Small intestine (tissue), 7 donors: ENCODE measurements at regions not wholly inside any gene's neighbourhood (a gene's known extent, or its start where the extent isn't known, plus 50 kb on each side); places are given as distances from the start of the nearest gene placed in this dataset.
A peak's percentile ranks its signal among the peaks of the same experiment; 100 is the strongest.

Experiments used
- DNase-seq, 2 donors: peaks; one replicate each; pipeline versions ENCODE4 v3.0.0 to v3.0.0-alpha.2; 2013
- FAIRE-seq: peaks from 2 replicates; lab custom pipeline; 2012; peaks lifted over from hg19 to GRCh38; lab: Jason Lieb, UNC
- H3K27ac ChIP-seq, 3 donors: one replicate each; pipeline ENCODE4 v1.5.1; 2013; ENCODE audit warnings: low read length in 2 of 3, mild to moderate bottlenecking in 2 of 3, control low read depth in 1 of 3, inconsistent platforms in 1 of 3, low read depth in 1 of 3, moderate library complexity in 1 of 3
- H3K27me3 ChIP-seq, 3 donors: one replicate each; pipeline ENCODE4 v1.6.1; 2013; ENCODE audit warnings: low read length in 3 of 3, inconsistent platforms in 1 of 3; ENCODE audit not compliant: control insufficient read depth in 3 of 3, insufficient read depth in 3 of 3
- H3K36me3 ChIP-seq, 3 donors: one replicate each; pipeline ENCODE4 v1.6.1; 2013; ENCODE audit warnings: low read length in 3 of 3, inconsistent platforms in 1 of 3, low read depth in 1 of 3, mild to moderate bottlenecking in 1 of 3, moderate library complexity in 1 of 3; ENCODE audit not compliant: control insufficient read depth in 3 of 3, insufficient read depth in 2 of 3
- H3K4me1 ChIP-seq, 3 donors: one replicate each; pipeline ENCODE4 v1.6.1; 2013; ENCODE audit warnings: low read length in 2 of 3, inconsistent platforms in 1 of 3, low read depth in 1 of 3, mild to moderate bottlenecking in 1 of 3, moderate library complexity in 1 of 3; ENCODE audit not compliant: control insufficient read depth in 3 of 3, insufficient read depth in 2 of 3
- H3K4me3 ChIP-seq, 3 donors: one replicate each; pipeline ENCODE4 v1.5.1; 2013; ENCODE audit warnings: low read length in 3 of 3, control low read depth in 1 of 3, inconsistent platforms in 1 of 3, low read depth in 1 of 3, mild to moderate bottlenecking in 1 of 3, moderate library complexity in 1 of 3
- H3K9me3 ChIP-seq, 2 donors: one replicate each; pipeline ENCODE4 v1.6.1; 2013; ENCODE audit warnings: low read depth in 1 of 2, low read length in 1 of 2; ENCODE audit not compliant: control insufficient read depth in 2 of 2, insufficient read depth in 1 of 2
- WGBS, 3 donors: extraction: QIAGEN DNeasy Blood & Tissue Kit; methylation state at CpG; one replicate each; pipeline ENCODE4 v1.1.7; 2013; 5-methylcytosine and 5-hydroxymethylcytosine counted together
- donor health status: healthy with polysubstance abuse.
- donor health status: control.
- donor health status: control.
- donor health status: Bipolar disorder and iron deficiency.
- donor health status: healthy.

GRCh38 chr4:20302336-20302735, 50.6 kb downstream of the SLIT2 start:
- H3K27me3 ChIP-seq, result no peaks in the 10 kb centered on the region
- FAIRE-seq (no peak), DNase-seq (no peak)
- no peak overlapping the region for H3K4me3 ChIP-seq
- 75 to 90% (median 86%) methylated on average over 2 of the region's 2 CpGs for WGBS, 3 donors
- no peaks in the 10 kb centered on the region for H3K36me3 ChIP-seq
- H3K9me3 ChIP-seq, result no peaks in the 10 kb centered on the region
- no peaks in the 10 kb centered on the region for H3K4me1 ChIP-seq
- no peak overlapping the region for H3K27ac ChIP-seq

- no peak overlapping the region for H3K27ac ChIP-seq
- H3K9me3 ChIP-seq, result no peaks in the 10 kb centered on the region
- WGBS, 3 donors, result 17 to 41% (median 38%) methylated on average over 2 of the region's 2 CpGs
- H3K4me1 ChIP-seq, result no peaks in the 10 kb centered on the region
- H3K27me3 ChIP-seq, result no peaks in the 10 kb centered on the region
- DNase-seq (no peak), FAIRE-seq (no peak)
- no peak overlapping the region for H3K4me3 ChIP-seq
- H3K36me3 ChIP-seq, result no peaks in the 10 kb centered on the region
Observed at GRCh38 chr4:20305976-20306375, 54.3 kb downstream of the SLIT2 start.

- DNase-seq, result no peak
- no peaks in the 10 kb centered on the region for H3K27me3 ChIP-seq
- H3K9me3 ChIP-seq, result no peaks in the 10 kb centered on the region
- no peaks in the 10 kb centered on the region for H3K36me3 ChIP-seq
- no peak overlapping the region for H3K27ac ChIP-seq
- no peaks in the 10 kb centered on the region for H3K4me1 ChIP-seq
- no peak for FAIRE-seq
- no peak overlapping the region for H3K4me3 ChIP-seq
- whole genome bisulfite sequencing, 3 donors, result 77 to 89% (median 80%) methylated on average over 2 of the region's 2 CpGs
Observed at GRCh38 chr4:20311856-20312255, 60.2 kb downstream of the SLIT2 start.

GRCh38 chr4:20313237-20314030, 61.7 kb downstream of the SLIT2 start:
- Histone ChIP-seq H3K4me3 (no peak overlapping the region), H3K4me1 (no peaks in the 10 kb centered on the region), H3K9me3 (no peaks in the 10 kb centered on the region), H3K27me3 (no peaks in the 10 kb centered on the region), H3K36me3 (no peaks in the 10 kb centered on the region), H3K27ac (no peak overlapping the region)
- WGBS, 3 donors, result 47 to 55% (median 47%) methylated on average over 12 of the region's 12 CpGs
- no peak for FAIRE-seq
- peak; percentile 28 to 32 for DNase-seq

- FAIRE-seq (no peak), DNase-seq (no peak)
- Histone ChIP-seq H3K27me3 (no peaks in the 10 kb centered on the region), H3K36me3 (no peaks in the 10 kb centered on the region), H3K9me3 (no peaks in the 10 kb centered on the region), H3K4me1 (no peaks in the 10 kb centered on the region), H3K4me3 (no peak overlapping the region), H3K27ac (no peak overlapping the region)
- 65 to 78% (median 74%) methylated on average over 2 of the region's 2 CpGs for WGBS, 3 donors
Observed at GRCh38 chr4:20317424-20317985, 65.8 kb downstream of the SLIT2 start.

GRCh38 chr4:20318001-20318908, 66.5 kb downstream of the SLIT2 start:
- no peaks in the 10 kb centered on the region for H3K9me3 ChIP-seq
- DNase-seq (no peak), FAIRE-seq (no peak)
- no peaks in the 10 kb centered on the region for H3K36me3 ChIP-seq
- no peak overlapping the region for H3K4me3 ChIP-seq
- no peak overlapping the region for H3K27ac ChIP-seq
- 71 to 78% (median 72%) methylated on average over 8 of the region's 8 CpGs for WGBS, 3 donors
- no peaks in the 10 kb centered on the region for H3K4me1 ChIP-seq
- no peaks in the 10 kb centered on the region for H3K27me3 ChIP-seq

GRCh38 chr4:20318909-20319277, 67.2 kb downstream of the SLIT2 start:
- Histone ChIP-seq H3K27ac (no peak overlapping the region), H3K4me3 (no peak overlapping the region), H3K27me3 (no peaks in the 10 kb centered on the region), H3K36me3 (no peaks in the 10 kb centered on the region), H3K4me1 (no peaks in the 10 kb centered on the region), H3K9me3 (no peaks in the 10 kb centered on the region)
- DNase-seq, result no peak
- 70 to 81% (median 74%) methylated on average over 1 of the region's 1 CpG for WGBS, 3 donors
- no peak for FAIRE-seq

GRCh38 chr4:20319825-20320612, 68.3 kb downstream of the SLIT2 start:
- Histone ChIP-seq H3K27ac (no peak overlapping the region), H3K4me3 (no peak overlapping the region), H3K4me1 (no peaks in the 10 kb centered on the region), H3K27me3 (no peaks in the 10 kb centered on the region), H3K9me3 (no peaks in the 10 kb centered on the region), H3K36me3 (no peaks in the 10 kb centered on the region)
- FAIRE-seq (no peak), DNase-seq (no peak)
- 88 to 91% (median 89%) methylated on average over 6 of the region's 6 CpGs for WGBS, 3 donors
